T47D (cell line): ENCODE measurements at regions not wholly inside any gene's neighbourhood (a gene's known extent, or its start where the extent isn't known, plus 50 kb on each side); places are given as distances from the start of the nearest gene placed in this dataset.

Experiments
- DNase-seq, 2 experiments: peaks; one replicate each; pipeline versions ENCODE4 v3.0.0 to v3.0.0-alpha.2; 2011 to 2012; ENCODE audit warnings: low read depth in 1 of 2, low spot score in 1 of 2
- JUND ChIP-seq: IDR thresholded peaks from 2 replicates; pipeline ENCODE4 v1.6.1; 2012; ENCODE audit warnings: low read depth
- in situ Hi-C: cut with HindIII; loops from 2 replicates; pipeline ENCODE4 v1.10.0; 2016; ENCODE audit warnings: low sequenced_read_pairs, low pct_unique_long_range_greater_than_20kb

- in situ Hi-C loops = no loop called here
- TF ChIP-seq JUND = no peak
- no peak for DNase-seq
These were observed 605.1 kb upstream of the MIR17HG start for GRCh38 chr13:90742381-90742780.

DNA sequence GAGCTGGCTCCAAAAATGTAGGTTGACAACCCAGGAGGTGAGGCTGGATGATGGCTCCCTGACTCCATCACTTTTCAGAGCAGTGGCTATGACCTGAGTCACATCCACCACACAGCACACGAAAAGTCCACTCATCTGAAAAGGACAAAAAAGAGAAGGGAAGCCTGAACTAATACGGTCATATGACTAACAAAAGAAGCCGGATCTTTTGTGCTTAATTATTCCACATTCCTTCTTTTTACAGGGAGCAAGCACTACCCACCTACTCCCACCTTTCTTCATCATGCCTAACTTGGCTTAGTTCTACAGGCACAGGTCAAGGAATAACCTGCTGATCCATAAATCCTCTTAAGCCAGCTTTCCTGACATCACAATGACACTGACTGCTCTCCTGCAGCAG lies 601.3 kb upstream of the MIR17HG start:
- in situ Hi-C loops = no loop called here
- no peak for TF ChIP-seq JUND
- DNase-seq = no peak

DNA sequence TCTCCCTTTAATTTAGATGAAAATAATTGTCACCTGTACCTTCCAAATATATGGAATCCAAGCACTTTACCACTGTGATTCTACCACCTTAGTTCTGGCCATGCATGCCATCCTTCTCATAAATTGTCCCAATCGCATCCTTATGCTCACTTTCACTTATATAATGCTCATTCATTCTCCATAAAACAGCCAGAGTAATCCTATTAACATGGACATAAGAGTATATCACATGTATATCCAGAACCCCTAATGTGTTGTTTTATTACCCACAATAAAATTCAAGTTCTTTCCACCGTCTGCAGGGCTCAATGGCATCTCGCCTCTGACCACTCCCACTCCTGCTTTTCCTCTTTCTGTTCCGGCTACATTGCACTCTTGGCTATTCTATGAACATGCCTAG lies 597.5 kb upstream of the MIR17HG start:
- in situ Hi-C loops = no loop called here
- TF ChIP-seq JUND = no peak
- no peak for DNase-seq

- no peak for TF ChIP-seq JUND
- in situ Hi-C loops = no loop called here
- DNase-seq = no peak
These were observed 596.5 kb upstream of the MIR17HG start for GRCh38 chr13:90751026-90751425.

DNA sequence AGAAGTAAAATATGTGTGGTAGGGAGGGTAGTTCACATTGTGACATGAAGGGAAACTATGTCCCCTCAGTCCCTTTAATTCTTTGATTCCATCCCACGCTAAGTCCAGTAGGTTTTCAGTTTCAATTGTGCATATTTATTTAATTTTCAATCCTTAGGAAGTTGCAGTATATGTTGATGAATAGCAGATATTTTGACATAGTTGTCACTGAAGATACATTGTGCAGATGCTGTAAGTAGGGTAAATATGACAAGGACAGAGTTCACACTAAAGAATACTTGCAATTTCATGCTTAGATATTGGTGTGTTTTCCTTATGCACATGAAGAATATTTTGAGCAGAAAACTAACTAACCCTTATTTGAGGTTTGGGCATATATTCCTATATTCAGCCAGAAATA lies 595.4 kb upstream of the MIR17HG start:
- no peak for TF ChIP-seq JUND
- no peak for DNase-seq
- in situ Hi-C loops = no loop called here

GRCh38 chr13:90757127-90757680 lies 590.3 kb upstream of the MIR17HG start:
- DNase-seq = no peak
- no peak for TF ChIP-seq JUND
- in situ Hi-C loops = no loop called here

DNA sequence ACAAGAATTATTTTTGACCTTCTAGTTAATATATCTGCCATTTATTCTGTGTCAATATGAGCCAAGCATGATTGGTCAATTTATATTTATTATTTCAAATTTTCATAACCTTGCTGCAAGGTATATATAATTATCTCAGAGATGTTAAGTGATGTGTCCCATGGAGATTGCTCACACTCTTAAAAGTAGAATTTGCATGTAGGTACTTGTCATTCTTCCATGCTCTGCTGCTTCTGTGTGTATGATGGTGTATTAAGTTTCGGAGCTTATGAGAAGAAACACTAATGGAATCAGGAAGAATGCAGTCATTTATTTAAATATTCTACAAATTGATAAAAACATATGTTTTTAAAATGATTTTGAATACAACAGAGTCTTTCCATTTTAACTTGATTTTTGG lies 586.8 kb upstream of the MIR17HG start:
- in situ Hi-C loops = no loop called here
- TF ChIP-seq JUND = no peak
- DNase-seq = no peak

- in situ Hi-C loops = no loop called here
- DNase-seq = no peak
- no peak for TF ChIP-seq JUND
These were observed 583.9 kb upstream of the MIR17HG start for GRCh38 chr13:90763476-90764150.

GRCh38 chr13:90766386-90766902 lies 581.0 kb upstream of the MIR17HG start:
- in situ Hi-C loops = no loop called here
- TF ChIP-seq JUND = no peak
- DNase-seq = no peak

GRCh38 chr13:90768116-90768515 lies 579.4 kb upstream of the MIR17HG start:
- no peak for TF ChIP-seq JUND
- no peak for DNase-seq
- in situ Hi-C loops = no loop called here

GRCh38 chr13:90769387-90769786 lies 578.1 kb upstream of the MIR17HG start:
- TF ChIP-seq JUND = no peak
- in situ Hi-C loops = no loop called here
- DNase-seq = no peak

GRCh38 chr13:90770334-90770733 lies 577.2 kb upstream of the MIR17HG start:
- no peak for TF ChIP-seq JUND
- no peak for DNase-seq
- in situ Hi-C loops = no loop called here

- no peak for DNase-seq
- no peak for TF ChIP-seq JUND
- in situ Hi-C loops = no loop called here
These were observed 573.8 kb upstream of the MIR17HG start for GRCh38 chr13:90773681-90774080.
